ENCODE measurements at regions not wholly inside any gene's neighbourhood (a gene's known extent, or its start where the extent isn't known, plus 50 kb on each side); places are given as distances from the start of the nearest gene placed in this dataset.

DNA sequence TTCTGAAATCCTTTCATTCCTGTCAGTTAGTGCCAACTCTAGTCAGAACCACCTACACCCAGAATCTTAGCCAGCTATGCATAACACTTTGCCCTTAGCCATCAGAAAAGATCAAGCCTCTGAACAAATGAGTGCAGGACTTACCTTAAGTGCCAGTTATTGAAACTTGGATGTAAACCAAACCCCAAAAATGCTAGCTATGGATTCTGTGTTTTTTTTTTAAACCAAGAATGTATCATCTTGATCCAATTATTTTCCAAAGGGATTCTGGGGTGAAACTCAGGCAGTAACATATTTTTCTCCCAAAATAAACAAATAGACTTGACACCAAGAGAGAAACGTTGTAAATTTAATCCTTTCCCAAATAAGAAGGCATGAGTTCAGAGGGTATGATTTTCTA, 538.6 kb upstream of the ADAMTS5 start:
- H3K9me3 ChIP-seq = no peaks in the 10 kb centered on the region
- no peak overlapping the region for H3K4me3 ChIP-seq
- H3K4me1 ChIP-seq = no peaks in the 10 kb centered on the region
- H3K27me3 ChIP-seq = no peaks in the 10 kb centered on the region
- intact Hi-C loops (cut with DNase I) = no loop called here
- TF ChIP-seq, protein P1, sequence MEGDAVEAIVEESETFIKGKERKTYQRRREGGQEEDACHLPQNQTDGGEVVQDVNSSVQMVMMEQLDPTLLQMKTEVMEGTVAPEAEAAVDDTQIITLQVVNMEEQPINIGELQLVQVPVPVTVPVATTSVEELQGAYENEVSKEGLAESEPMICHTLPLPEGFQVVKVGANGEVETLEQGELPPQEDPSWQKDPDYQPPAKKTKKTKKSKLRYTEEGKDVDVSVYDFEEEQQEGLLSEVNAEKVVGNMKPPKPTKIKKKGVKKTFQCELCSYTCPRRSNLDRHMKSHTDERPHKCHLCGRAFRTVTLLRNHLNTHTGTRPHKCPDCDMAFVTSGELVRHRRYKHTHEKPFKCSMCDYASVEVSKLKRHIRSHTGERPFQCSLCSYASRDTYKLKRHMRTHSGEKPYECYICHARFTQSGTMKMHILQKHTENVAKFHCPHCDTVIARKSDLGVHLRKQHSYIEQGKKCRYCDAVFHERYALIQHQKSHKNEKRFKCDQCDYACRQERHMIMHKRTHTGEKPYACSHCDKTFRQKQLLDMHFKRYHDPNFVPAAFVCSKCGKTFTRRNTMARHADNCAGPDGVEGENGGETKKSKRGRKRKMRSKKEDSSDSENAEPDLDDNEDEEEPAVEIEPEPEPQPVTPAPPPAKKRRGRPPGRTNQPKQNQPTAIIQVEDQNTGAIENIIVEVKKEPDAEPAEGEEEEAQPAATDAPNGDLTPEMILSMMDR (IDR thresholded peaks at IDR 0.05) = no peak
- TF ChIP-seq POLR2A (IDR thresholded peaks at IDR 0.05) = no peak
- H3K27ac ChIP-seq = no peak overlapping the region
- 9 to 14% methylated on average over 1 of the region's 1 CpG for WGBS, 2 donors
- DNase-seq = no peak
- no peaks in the 10 kb centered on the region for H3K36me3 ChIP-seq

DNA sequence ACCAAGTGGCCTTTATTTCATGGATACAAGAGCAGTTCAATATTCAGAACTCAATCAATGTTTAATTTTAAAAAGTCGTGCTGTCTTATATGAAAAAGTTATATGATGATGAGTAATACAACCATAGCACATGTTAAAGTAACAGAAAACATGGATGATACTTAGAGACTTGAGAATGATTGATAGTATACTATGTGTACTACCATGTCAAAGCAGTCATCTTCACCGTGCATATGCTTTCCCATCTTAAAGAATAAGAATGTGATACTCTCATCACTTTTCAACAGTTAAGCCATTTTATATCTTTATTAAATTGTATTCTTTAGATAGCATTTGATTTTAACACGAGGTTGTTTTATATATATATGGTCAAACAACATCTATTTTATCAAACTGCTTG, 535.9 kb upstream of the ADAMTS5 start:
- intact Hi-C loops (cut with DNase I) = no loop called here
- H3K4me3 ChIP-seq = no peak overlapping the region
- H3K36me3 ChIP-seq = no peaks in the 10 kb centered on the region
- no peaks in the 10 kb centered on the region for H3K27me3 ChIP-seq
- no peak for DNase-seq
- no peaks in the 10 kb centered on the region for H3K9me3 ChIP-seq
- no peaks in the 10 kb centered on the region for H3K4me1 ChIP-seq
- H3K27ac ChIP-seq = no peak overlapping the region
- TF ChIP-seq, protein P1 (IDR thresholded peaks at IDR 0.05) = no peak
- no peak for TF ChIP-seq POLR2A (IDR thresholded peaks at IDR 0.05)
- WGBS, 2 donors = 78 to 81% methylated on average over 3 of the region's 3 CpGs

DNA sequence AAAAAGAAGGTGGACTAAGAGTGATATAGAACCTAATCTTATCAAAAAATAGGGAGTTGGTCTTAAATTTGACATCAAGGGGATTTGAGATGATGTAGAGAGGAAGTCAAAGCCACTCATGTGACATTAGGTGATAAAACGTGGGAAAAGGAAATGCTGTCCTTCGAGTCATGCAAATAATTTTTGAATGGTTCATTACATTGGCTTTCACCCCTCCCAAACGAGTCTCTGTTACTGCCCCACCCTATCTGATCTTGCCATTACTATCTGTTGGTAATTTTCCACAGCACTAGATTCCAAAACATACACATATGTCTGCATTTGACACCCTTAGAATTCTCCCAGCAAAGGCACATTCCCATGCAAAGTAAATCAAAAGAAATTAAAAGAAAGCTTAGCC, 531.1 kb upstream of the ADAMTS5 start:
- H3K27ac ChIP-seq = no peak overlapping the region
- H3K27me3 ChIP-seq = no peaks in the 10 kb centered on the region
- WGBS, 2 donors = 19 to 22% methylated on average over 3 of the region's 3 CpGs
- DNase-seq = no peak
- intact Hi-C loops (cut with DNase I) = no loop called here
- H3K4me1 ChIP-seq = no peaks in the 10 kb centered on the region
- H3K4me3 ChIP-seq = no peak overlapping the region
- TF ChIP-seq, protein P1 (IDR thresholded peaks at IDR 0.05) = no peak
- no peak for TF ChIP-seq POLR2A (IDR thresholded peaks at IDR 0.05)
- H3K36me3 ChIP-seq = no peaks in the 10 kb centered on the region
- H3K9me3 ChIP-seq = no peaks in the 10 kb centered on the region

DNA sequence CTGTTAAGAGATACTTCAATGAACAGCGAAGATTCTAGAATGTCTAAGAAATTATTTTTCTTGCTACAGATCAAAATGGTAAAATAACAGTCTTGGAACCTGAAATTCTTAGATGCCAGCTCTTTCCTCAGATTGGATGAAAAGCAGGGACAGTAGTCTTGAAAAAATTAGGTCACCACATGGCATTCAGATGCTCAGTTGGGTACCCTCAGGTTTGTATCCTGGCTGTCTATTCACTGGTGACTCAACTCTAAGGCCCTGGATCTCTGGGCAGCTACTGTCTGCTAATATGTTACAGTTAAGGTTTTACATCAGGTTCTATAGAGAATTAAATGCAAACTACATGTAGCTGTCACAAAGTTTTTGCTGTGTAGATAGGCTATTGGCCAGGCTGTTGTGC, 528.9 kb upstream of the ADAMTS5 start:
- Histone ChIP-seq H3K9me3 (no peaks in the 10 kb centered on the region), H3K4me3 (no peak overlapping the region), H3K27me3 (no peaks in the 10 kb centered on the region), H3K4me1 (no peaks in the 10 kb centered on the region), H3K27ac (no peak overlapping the region), H3K36me3 (no peaks in the 10 kb centered on the region)
- intact Hi-C loops (cut with DNase I) = no loop called here
- no peak for TF ChIP-seq POLR2A (IDR thresholded peaks at IDR 0.05)
- TF ChIP-seq, protein P1 (IDR thresholded peaks at IDR 0.05) = no peak
- no peak for DNase-seq
- WGBS, 2 donors = 76 to 86% methylated on average over 1 of the region's 1 CpG

DNA sequence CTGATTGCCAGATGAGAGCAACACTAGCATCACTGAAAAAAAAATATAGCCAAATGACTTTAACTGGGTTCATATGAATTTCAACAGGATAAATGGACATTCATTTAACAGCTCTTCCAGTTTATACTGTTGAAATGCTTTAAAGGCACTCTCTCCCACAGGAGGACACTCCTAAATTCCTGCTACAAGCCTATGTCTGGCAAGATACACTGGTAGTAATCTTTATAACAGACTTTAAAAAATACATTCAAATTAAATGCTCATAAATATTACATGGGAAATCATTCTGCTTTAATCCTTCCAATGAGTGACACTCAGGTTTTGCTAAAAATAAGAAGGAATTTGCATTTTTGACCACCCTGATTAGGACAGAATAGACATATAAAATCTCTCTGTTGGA, 526.7 kb upstream of the ADAMTS5 start:
- TF ChIP-seq, protein P1 (IDR thresholded peaks at IDR 0.05) = no peak
- no peak for TF ChIP-seq POLR2A (IDR thresholded peaks at IDR 0.05)

More for the DNA sequence above, 526.7 kb upstream of the ADAMTS5 start:
- Histone ChIP-seq H3K36me3 (no peaks in the 10 kb centered on the region), H3K4me3 (no peak overlapping the region), H3K9me3 (no peaks in the 10 kb centered on the region), H3K27me3 (no peaks in the 10 kb centered on the region), H3K4me1 (no peaks in the 10 kb centered on the region), H3K27ac (no peak overlapping the region)
- intact Hi-C loops (cut with DNase I) = no loop called here
- DNase-seq = no peak
